Hematopoietic multipotent progenitor cell treated with erythropoietin and hydrocortisone succinate and interleukin-3 and kit ligand, for 8 days (in vitro differentiated cells): ENCODE measurements at regions not wholly inside any gene's neighbourhood (a gene's known extent, or its start where the extent isn't known, plus 50 kb on each side); places are given as distances from the start of the nearest gene placed in this dataset.
"Not testable (repeated sequence)": the region's sequence is repeated elsewhere in the genome, so short reads cannot be mapped to it uniquely, and the experiment has no call there.

Source experiments
- DNase-seq: peaks from one replicate; pipeline ENCODE4 v3.0.0-alpha.2; 2015

DNA sequence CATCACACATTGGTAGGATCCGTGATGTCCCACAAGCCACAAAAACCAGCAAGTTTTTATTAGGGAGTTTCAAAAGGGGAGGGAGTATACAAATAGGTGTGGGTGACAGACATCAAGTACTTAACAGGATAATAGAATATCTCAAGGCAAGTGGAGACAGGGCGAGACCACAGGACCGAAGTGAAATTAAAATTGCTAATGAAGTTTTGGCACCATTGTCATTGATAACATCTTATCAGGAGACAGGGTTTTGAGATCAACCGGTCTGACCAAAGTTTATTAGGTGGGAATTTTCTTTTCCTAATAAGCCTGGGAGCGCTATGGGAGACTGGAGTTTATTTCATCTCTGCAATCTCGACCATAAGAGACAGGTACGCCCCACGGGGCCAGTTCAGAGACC lies 178.5 kb downstream of the OTOP1 start:
- not testable (repeated sequence) for DNase-seq

DNA sequence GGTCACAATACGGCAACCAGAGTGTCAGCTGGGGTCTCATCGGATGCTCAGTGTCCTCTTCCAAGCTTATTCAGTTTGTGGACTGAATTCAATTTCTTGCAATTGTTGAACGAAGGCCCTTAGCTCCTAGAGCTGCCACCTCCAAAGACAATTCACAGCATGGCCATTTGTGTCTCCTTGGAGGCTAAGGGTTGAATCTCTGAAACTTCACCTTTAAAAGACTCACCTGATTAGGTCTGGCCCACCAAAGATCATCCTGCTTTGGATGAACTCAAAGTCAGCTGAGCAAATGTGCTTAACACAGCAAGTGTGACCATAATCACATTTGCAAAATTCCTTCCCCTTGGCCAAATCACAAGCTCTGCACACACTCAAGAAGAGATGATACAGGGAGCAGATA lies 175.9 kb downstream of the OTOP1 start:
- not testable (repeated sequence) for DNase-seq

DNA sequence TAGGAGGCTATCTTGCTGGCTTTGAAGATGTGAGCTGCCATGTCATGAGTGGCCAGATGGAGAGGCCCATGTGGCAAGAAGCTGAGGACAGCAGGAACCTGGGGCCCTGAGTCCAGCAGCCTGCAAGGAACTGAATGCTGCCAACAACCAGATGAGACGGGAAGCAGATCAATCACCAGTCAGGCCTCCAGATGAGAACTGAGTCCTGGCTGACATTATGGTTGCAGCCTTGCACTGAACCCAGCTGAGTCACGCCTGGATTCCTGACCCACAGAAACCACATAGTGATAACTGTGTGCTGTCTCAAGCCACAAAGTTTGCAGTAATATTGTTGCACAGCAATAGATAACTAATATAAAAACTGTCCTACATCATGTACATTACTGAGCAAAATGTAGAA lies 173.8 kb downstream of the OTOP1 start:
- not testable (repeated sequence) for DNase-seq

DNA sequence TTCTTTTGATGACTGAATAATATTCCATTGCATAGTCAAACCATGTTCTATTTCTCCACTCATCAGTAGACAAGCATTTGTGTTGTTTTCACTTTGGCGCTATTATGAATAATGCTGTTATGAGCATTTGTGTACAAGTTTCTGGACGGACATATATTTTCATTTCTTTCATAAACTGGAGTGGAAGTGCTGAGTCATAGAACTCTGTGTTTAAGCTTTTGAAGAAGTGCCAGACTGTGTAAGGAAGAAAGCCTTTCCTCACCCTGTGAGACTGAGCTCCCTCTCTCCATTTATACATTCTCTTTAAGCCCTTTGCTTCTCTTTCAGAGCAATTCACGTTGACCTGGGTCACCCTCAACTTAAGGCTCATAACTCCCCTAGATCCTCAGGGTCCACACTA lies 169.5 kb downstream of the OTOP1 start:
- DNase-seq = not testable (repeated sequence)

DNA sequence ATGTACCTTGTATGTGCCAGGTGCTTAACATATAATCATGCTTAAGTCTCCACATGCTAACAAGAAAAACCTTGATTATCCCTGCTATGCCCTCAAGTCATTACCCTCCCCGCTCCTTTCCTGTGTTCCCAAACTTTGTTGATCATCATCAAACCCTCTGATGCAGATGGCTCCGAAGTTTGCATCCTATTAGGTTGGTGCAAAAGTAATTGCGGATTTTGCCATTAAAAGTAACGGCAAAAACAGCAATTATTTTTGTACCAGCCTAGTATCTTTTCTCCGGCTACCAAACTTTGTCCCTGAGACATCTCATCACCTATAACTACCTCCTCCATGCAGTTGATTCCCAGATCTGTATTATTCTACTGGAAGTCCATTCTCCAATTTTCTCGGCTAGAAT lies 142.6 kb downstream of the OTOP1 start:
- DNase-seq = not testable (repeated sequence)

DNA sequence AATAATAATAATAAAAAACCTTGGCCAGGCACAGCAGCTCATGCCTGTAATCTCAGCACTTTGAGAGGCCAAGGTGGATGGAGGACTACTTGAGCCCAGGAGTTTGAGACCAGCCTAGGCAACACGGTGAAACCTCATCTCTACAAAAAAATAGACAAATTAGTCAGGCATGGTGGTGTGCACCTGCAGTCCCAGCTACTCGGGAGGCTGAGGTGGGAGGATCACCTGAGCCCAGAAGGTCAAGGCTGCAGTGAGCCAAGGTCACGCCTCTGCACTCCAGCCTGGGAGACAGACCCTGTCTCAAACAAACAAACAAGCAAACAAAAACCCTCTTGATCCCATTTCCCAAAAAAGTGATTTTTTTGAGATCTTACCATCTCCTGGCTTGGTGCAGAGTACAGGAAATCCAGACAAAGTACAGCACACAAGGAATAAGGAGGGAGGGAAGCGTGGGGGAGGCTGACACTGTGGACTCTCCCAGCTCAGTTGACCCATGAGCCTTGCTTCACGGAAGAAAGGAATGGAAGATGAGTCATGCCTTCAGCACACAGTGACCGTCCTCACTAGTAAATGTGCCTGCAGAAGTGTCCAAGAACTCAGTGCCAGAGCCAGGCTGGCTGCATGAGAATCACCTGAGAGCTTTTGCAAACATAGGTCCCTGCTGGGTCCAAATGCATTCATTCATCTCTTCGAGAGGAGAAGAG lies 136.9 kb downstream of the OTOP1 start:
- DNase-seq = not testable (repeated sequence)

DNA sequence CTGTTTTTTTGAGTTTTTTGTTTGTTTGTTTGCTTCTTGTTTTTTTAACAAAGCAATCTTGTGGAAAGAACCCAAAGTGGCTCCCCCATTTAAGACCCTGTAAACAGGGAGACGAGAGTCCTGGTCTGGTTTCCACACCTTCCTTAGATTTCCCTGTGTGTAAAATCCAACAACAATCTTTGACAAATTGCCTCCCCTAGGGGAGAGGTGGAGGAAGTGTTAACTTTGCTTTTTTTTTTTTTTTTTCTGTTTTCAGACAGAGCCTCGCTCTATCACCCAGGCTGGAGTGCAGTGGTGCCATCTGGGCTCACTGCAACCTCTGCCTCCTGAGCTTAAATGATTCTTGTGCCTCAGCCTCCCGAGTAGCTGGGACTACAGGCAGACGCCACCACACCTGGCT lies 136.0 kb downstream of the OTOP1 start:
- not testable (repeated sequence) for DNase-seq

DNA sequence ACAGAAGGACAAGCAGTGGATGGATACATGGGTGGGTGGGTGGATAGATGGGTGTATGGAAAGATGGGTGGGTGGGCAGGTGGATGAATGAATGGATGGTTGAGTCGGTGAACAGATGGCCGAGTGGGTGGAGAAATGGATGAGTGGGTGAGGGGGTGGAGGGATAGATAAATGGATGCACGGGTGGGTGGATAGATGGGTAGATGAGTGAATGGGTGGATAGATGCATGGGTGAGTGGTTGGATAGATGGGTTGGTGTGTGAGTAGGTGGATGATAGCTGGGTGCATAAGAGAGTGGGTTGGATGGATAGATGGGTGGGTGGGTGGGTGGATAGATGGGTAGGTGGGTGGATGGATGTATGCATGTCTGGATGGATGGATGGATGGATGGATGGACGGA lies 134.6 kb downstream of the OTOP1 start:
- not testable (repeated sequence) for DNase-seq

DNA sequence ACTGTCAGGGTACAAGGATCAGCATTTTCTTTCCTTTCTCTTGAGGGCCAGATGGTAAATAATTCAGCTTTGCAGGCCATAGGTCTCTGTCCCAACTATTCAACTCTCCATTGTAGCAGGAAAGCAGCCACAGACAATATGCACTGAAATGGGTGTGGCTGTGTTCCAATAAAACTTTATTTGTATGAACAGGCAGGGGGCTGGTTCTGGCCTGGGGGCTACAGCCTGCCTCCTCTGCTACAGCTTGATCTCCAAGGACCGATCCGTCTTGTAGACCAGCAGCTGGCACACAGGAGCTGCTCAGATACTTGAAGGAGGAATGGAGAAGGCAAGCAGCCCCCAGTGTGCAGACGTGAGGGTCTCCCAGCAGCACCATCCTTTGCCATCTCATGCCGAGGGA lies 127.1 kb downstream of the OTOP1 start:
- DNase-seq = not testable (repeated sequence)

DNA sequence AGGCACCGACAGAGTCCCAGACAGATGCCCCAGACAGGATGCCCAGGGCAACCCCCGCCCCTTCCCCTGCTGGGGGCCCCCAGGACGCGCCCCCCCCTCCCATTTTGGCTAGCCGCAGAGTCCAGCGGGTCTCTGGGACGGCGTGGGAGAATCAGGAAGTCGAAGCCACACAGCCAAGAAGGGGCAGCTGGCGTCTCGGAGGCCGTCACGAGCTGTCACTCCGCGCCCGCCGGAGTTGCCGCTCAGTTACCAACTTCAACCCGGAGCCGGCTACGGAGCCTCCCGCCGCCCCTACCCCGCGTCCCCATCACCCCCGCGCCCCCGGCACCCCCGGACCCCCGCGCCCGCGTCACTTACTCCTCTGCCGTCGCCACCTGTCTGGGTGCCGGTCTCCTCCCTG lies 119.8 kb downstream of the OTOP1 start:
- DNase-seq = not testable (repeated sequence)

DNA sequence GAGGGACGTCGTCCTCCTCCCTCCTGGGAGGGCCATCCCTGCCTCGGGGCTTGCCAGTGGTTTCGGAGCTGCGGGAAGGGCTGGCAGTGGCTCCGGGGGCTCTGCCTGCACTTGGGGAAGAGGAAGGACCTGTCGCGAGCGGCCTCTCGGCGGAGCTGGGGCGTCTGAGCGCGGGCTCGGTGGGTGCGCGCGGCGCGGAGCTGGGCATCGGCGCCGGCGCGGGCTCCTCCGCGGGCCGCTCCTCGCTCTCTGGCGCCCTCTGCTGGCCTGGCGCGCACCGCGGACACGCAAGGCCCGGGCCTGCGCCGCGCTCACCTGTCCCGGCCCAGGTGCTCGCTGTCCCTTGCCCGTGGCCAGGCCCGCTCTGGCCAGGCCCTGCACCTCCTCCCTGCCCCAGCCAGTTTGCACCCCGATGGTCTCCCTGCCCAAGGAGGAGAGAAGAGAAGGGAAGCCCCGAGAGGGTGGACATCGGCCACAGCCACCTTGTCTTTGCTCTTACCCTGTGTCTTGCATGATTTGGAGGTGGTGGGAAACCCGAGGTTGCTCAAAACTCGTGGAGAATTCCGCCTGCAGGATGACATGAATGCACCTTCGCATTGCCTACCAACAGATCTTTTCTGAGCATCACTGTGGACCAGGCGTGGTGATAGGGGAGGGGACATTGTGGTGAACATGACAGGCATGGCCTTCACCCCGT lies 119.2 kb downstream of the OTOP1 start:
- peak; percentile 21 for DNase-seq

DNA sequence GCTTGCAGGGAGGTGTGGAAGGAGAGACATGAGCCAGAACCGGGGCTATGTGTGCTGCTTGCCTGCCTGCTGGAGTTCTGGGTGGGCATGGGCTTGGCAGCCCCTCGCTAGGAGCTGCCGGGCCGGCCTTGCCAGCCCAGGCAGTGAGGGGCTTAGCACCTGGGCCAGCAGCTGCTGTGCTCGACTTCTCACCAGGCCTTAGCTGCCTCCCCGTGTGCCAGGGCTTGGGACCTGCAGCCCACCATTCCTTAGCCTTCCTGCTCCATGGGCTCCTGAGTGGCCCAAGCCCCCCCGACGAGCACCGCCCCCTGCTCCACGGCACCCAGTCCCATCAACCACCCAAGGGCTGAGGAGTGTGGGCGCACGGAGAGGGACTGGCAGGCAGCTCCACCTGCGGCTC lies 111.3 kb downstream of the OTOP1 start:
- not testable (repeated sequence) for DNase-seq

DNA sequence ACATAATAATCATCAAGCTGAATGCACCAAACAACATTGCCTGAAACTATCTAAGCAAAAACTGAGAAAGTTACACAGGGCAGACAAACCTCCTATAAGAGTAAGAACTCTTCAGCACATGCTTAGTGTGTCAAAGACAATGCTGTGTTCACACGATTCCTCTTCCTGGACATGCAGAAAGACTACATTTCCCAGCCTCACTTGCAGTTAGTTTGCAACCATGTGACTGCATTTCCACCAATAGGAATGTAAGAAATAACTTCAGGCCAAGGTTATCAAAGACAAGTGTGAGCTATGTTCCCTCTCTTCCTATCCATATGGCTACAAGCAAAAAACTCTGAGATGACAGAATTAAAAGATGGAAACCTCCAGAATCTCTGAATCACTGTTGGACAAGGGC lies 109.8 kb downstream of the OTOP1 start:
- peak; percentile 46 for DNase-seq

DNA sequence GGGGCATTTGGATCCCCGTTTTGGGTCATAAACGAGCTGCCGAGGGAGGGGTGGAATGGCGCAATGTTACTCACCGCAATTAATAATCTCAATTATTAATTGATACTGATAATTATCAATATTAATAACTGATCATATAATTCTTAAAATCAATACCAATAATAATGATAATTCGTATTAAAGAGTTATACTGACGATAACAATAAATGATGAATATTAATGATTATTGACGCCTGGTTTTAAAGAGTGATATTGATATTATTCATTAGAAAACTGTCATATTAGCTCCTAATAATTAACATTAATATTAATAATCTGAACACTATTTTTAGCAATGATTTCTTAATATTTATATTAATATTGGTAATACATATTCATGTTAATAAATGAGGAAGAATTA lies 92.4 kb downstream of the OTOP1 start:
- DNase-seq = not testable (repeated sequence)

DNA sequence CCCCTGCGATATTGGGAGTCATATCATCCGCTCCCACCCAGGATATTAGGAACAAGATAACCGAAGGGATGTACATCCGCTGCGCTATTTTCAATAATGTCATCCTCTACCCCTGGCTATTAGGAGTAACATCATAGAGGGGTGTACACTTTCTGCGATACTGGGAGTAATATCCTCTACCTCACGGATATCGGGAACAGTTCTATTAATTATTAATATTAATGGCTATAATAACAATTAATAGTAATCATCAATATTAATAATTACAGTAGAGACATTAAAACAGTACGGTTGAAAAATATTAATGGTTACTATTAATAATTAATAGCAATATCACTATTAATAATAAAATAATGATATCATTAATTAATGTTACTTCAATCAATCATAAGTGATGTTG lies 90.1 kb downstream of the OTOP1 start:
- DNase-seq = not testable (repeated sequence)
